HEK293 (cell line): ENCODE measurements at regions not wholly inside any gene's neighbourhood (a gene's known extent, or its start where the extent isn't known, plus 50 kb on each side); places are given as distances from the start of the nearest gene placed in this dataset.

ENCODE experiments used
- CTCF ChIA-PET: fragments of 350-600 bp; formaldehyde crosslinking; extraction: SDS; loops from one replicate; lab custom pipeline; 2021; ENCODE audit warnings: antibody characterized with exemption; lab: Yijun Ruan, JAX
- POLR2A ChIA-PET: fragments of 300-600 bp; formaldehyde crosslinking; extraction: SDS; loops from one replicate; lab custom pipeline; 2020; ENCODE audit warnings: antibody characterized with exemption, inconsistent platforms; lab: Yijun Ruan, JAX
- H3K27ac ChIP-seq: fragments of 200-500 bp; sonication (Bioruptor generic); 2 replicates; pipeline ENCODE4 v1.5.1; 2014; ENCODE audit warnings: low read depth, low read length, control low read depth, inconsistent platforms; ENCODE audit errors: extremely low read depth
- H3K36me3 ChIP-seq, 2 experiments: fragments of 200-500 bp in 1 of 2; sonication (Bioruptor generic) in 1 of 2; 1 replicate in 1 of 2; 2 replicates in 1 of 2; pipeline ENCODE4 v1.5.1; 2014 to 2017; ENCODE audit warnings: inconsistent platforms in 2 of 2, low read length in 2 of 2; ENCODE audit not compliant: control insufficient read depth in 2 of 2, insufficient read depth in 1 of 2
- H3K4me1 ChIP-seq: fragments of 200-500 bp; sonication (Bioruptor generic); 2 replicates; pipeline ENCODE4 v1.5.1; 2014; ENCODE audit warnings: mild to moderate bottlenecking, low read length, inconsistent platforms; ENCODE audit not compliant: control insufficient read depth, insufficient read depth
- H3K4me3 ChIP-seq: 2 replicates; pipeline ENCODE4 v1.5.1; 2011; ENCODE audit warnings: low read depth, mild to moderate bottlenecking, control low read depth, low read length, moderate library complexity
- H3K9me3 ChIP-seq: fragments of 200-500 bp; sonication (Bioruptor generic); 2 replicates; pipeline ENCODE4 v1.5.1; 2014; ENCODE audit warnings: low read depth, low read length, inconsistent platforms; ENCODE audit not compliant: control insufficient read depth, insufficient read depth
- EGR2 ChIP-seq: fragments of 450-650 bp; formaldehyde crosslinking; IDR thresholded peaks from 2 replicates; pipeline ENCODE4 v1.5.1; 2016; ENCODE audit warnings: low read depth, missing biosample characterization, missing genetic modification characterization
- FEZF1 ChIP-seq: fragments of 450-650 bp; formaldehyde crosslinking; IDR thresholded peaks from 2 replicates; pipeline ENCODE4 v1.5.1; 2016; ENCODE audit warnings: missing biosample characterization, missing genetic modification characterization
- GLIS1 ChIP-seq: fragments of 450-650 bp; formaldehyde crosslinking; IDR thresholded peaks from 2 replicates; pipeline ENCODE4 v1.5.1; 2016; ENCODE audit warnings: missing biosample characterization, missing genetic modification characterization
- GLIS2 ChIP-seq: fragments of 450-650 bp; formaldehyde crosslinking; IDR thresholded peaks from 2 replicates; pipeline ENCODE4 v1.5.1; 2016; ENCODE audit warnings: missing biosample characterization, missing genetic modification characterization
- HOXA7 ChIP-seq: sonication (generic); formaldehyde crosslinking; IDR thresholded peaks from 2 replicates; pipeline ENCODE4 v1.8.1; 2022; ENCODE audit warnings: missing genetic modification reagents, borderline replicate concordance
- HOXC10 ChIP-seq: sonication (generic); formaldehyde crosslinking; IDR thresholded peaks from 2 replicates; pipeline ENCODE4 v1.8.1; 2023; ENCODE audit warnings: mild to moderate bottlenecking, missing genetic modification reagents
- IKZF3 ChIP-seq: fragments of 450-650 bp; IDR thresholded peaks from 2 replicates; pipeline ENCODE4 v1.5.0; 2018; ENCODE audit warnings: missing biosample characterization, mild to moderate bottlenecking, missing genetic modification characterization, moderate library complexity
- KLF1 ChIP-seq: fragments of 450-650 bp; formaldehyde crosslinking; IDR thresholded peaks from 2 replicates; pipeline ENCODE4 v1.5.1; 2016; ENCODE audit warnings: missing biosample characterization, missing genetic modification characterization
- KLF9 ChIP-seq: fragments of 450-650 bp; formaldehyde crosslinking; IDR thresholded peaks from 2 replicates; pipeline ENCODE4 v1.5.1; 2016; ENCODE audit warnings: missing biosample characterization, missing genetic modification characterization, low read depth
- TRIM28 ChIP-seq: IDR thresholded peaks from 2 replicates; pipeline ENCODE4 v1.6.1; 2011; ENCODE audit warnings: low read length, control low read depth, borderline replicate concordance
- ZBTB17 ChIP-seq: fragments of 450-650 bp; formaldehyde crosslinking; IDR thresholded peaks from 2 replicates; pipeline ENCODE4 v1.5.1; 2016; ENCODE audit warnings: missing biosample characterization, missing genetic modification characterization
- ZFHX2 ChIP-seq: fragments of 450-650 bp; formaldehyde crosslinking; conservative IDR thresholded peaks from 2 replicates; pipeline ENCODE4 v1.5.1; 2016; ENCODE audit warnings: missing biosample characterization, missing genetic modification characterization
- ZIC2 ChIP-seq: fragments of 450-650 bp; formaldehyde crosslinking; IDR thresholded peaks from 2 replicates; pipeline ENCODE4 v1.5.1; 2016; ENCODE audit warnings: missing biosample characterization, missing genetic modification characterization
- ZNF10 ChIP-seq: fragments of 450-650 bp; formaldehyde crosslinking; IDR thresholded peaks from 2 replicates; pipeline ENCODE4 v1.5.1; 2017; ENCODE audit warnings: missing biosample characterization, missing genetic modification characterization
- ZNF2 ChIP-seq: fragments of 450-650 bp; formaldehyde crosslinking; IDR thresholded peaks from 2 replicates; pipeline ENCODE4 v1.5.1; 2016; ENCODE audit warnings: missing biosample characterization, missing genetic modification characterization
- ZNF555 ChIP-seq: fragments of 450-650 bp; formaldehyde crosslinking; conservative IDR thresholded peaks from 2 replicates; pipeline ENCODE4 v1.5.1; 2017; ENCODE audit warnings: missing biosample characterization, mild to moderate bottlenecking, missing genetic modification characterization, inconsistent platforms
- ZNF701 ChIP-seq: fragments of 450-650 bp; formaldehyde crosslinking; IDR thresholded peaks from 2 replicates; pipeline ENCODE4 v1.5.1; 2016; ENCODE audit warnings: missing biosample characterization, missing genetic modification characterization
- ZNF76 ChIP-seq: fragments of 450-650 bp; formaldehyde crosslinking; IDR thresholded peaks from 2 replicates; pipeline ENCODE4; 2016; ENCODE audit warnings: low read depth, missing biosample characterization, missing genetic modification characterization, borderline replicate concordance
- TF ChIP-seq, protein P1 (sequence below): fragments of 450-650 bp; formaldehyde crosslinking; IDR thresholded peaks from 2 replicates; pipeline ENCODE4 v1.5.1; 2016; ENCODE audit warnings: missing biosample characterization, missing genetic modification characterization
- TF ChIP-seq, protein P2 (sequence below): IDR thresholded peaks from 2 replicates; pipeline ENCODE4 v1.6.1; 2011; ENCODE audit warnings: mild to moderate bottlenecking, low read depth, low read length, borderline replicate concordance
- TF ChIP-seq, protein P3 (sequence below): fragments of 450-650 bp; formaldehyde crosslinking; IDR thresholded peaks from 2 replicates; pipeline ENCODE4 v1.5.1; 2017; ENCODE audit warnings: missing biosample characterization, missing genetic modification characterization
- TF ChIP-seq, protein P4 (sequence below): fragments of 450-650 bp; IDR thresholded peaks from 2 replicates; pipeline ENCODE4 v1.5.1; 2018; ENCODE audit warnings: missing biosample characterization, mild to moderate bottlenecking, missing genetic modification characterization
- TF ChIP-seq, protein P5 (sequence below): fragments of 450-650 bp; formaldehyde crosslinking; IDR thresholded peaks from 2 replicates; pipeline ENCODE4 v1.5.1; 2016; ENCODE audit warnings: missing biosample characterization, missing genetic modification characterization
- TF ChIP-seq, protein P6 (sequence below): sonication (generic); formaldehyde crosslinking; IDR thresholded peaks from 2 replicates; pipeline ENCODE4 v1.8.1; 2022; ENCODE audit warnings: mild to moderate bottlenecking, moderate library complexity, missing genetic modification reagents

DNA sequence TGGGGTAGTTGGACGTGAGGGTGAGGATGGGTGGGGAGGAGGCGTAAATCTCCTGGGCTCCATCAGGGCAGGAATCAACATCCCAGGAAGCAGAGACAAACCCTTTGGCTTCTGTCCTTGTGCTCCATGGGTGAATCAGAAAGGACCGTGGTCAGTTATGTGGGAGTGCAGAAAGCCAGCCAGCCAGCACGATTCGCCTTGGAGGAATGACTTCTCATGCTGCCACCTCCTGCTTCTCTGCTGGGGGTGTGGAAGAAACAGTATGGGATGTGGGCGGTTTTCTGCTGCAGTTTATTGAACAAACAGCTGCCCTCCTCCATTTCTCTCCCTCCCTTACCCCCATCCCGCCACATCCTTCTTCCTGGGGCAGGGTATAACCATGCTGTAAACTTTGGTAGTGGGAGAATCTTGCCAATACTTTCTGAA, 214.5 kb downstream of the SOX4 start:
- ChIA-PET CTCF (interaction anchor here (0.5 to 1.0 kb wide), 4 partner anchors 9 to 215 kb away, joined by 3 read pairs; partner anchors contain the start of gene SOX4), POLR2A (interaction anchor here (0.6 to 2.2 kb wide), 6 partner anchors 20 to 1244 kb away, joined by 3 to 10 read pairs (median 4); partner anchors contain the start of gene SOX4)
- Histone ChIP-seq H3K4me1 (peaks cover 22% of the 10 kb centered on the region), H3K27ac (peak overlapping the region; percentile 91)
- TF ChIP-seq KLF1 (tag by site-specific recombination): peak; percentile 77; the same call in 1 of the 2 replicates
- TF ChIP-seq GLIS1 (tag by site-specific recombination): peak; percentile 78
- TF ChIP-seq, protein P1, sequence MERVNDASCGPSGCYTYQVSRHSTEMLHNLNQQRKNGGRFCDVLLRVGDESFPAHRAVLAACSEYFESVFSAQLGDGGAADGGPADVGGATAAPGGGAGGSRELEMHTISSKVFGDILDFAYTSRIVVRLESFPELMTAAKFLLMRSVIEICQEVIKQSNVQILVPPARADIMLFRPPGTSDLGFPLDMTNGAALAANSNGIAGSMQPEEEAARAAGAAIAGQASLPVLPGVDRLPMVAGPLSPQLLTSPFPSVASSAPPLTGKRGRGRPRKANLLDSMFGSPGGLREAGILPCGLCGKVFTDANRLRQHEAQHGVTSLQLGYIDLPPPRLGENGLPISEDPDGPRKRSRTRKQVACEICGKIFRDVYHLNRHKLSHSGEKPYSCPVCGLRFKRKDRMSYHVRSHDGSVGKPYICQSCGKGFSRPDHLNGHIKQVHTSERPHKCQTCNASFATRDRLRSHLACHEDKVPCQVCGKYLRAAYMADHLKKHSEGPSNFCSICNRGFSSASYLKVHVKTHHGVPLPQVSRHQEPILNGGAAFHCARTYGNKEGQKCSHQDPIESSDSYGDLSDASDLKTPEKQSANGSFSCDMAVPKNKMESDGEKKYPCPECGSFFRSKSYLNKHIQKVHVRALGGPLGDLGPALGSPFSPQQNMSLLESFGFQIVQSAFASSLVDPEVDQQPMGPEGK (tag by site-specific recombination): peak; percentile 21; the same call in 1 of the 2 replicates
- TF ChIP-seq ZNF76 (tag by site-specific recombination): no peak
- TF ChIP-seq GLIS2: peak; percentile 48
- TF ChIP-seq, protein P2, sequence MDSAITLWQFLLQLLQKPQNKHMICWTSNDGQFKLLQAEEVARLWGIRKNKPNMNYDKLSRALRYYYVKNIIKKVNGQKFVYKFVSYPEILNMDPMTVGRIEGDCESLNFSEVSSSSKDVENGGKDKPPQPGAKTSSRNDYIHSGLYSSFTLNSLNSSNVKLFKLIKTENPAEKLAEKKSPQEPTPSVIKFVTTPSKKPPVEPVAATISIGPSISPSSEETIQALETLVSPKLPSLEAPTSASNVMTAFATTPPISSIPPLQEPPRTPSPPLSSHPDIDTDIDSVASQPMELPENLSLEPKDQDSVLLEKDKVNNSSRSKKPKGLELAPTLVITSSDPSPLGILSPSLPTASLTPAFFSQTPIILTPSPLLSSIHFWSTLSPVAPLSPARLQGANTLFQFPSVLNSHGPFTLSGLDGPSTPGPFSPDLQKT: no peak
- peak; percentile 85 for TF ChIP-seq ZIC2 (tag by site-specific recombination)
- TF ChIP-seq KLF9 (tag by site-specific recombination): 0 out of 2 replicates have a peak, but pooled peaks have one; percentile 12
- TF ChIP-seq EGR2 (tag by site-specific recombination): peak; percentile 92
- TF ChIP-seq, protein P3, sequence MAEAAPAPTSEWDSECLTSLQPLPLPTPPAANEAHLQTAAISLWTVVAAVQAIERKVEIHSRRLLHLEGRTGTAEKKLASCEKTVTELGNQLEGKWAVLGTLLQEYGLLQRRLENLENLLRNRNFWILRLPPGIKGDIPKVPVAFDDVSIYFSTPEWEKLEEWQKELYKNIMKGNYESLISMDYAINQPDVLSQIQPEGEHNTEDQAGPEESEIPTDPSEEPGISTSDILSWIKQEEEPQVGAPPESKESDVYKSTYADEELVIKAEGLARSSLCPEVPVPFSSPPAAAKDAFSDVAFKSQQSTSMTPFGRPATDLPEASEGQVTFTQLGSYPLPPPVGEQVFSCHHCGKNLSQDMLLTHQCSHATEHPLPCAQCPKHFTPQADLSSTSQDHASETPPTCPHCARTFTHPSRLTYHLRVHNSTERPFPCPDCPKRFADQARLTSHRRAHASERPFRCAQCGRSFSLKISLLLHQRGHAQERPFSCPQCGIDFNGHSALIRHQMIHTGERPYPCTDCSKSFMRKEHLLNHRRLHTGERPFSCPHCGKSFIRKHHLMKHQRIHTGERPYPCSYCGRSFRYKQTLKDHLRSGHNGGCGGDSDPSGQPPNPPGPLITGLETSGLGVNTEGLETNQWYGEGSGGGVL (tag by site-specific recombination): peak; percentile 48; the same call in 1 of the 2 replicates
- TF ChIP-seq ZFHX2: peak; percentile 91
- TF ChIP-seq, all 188 proteins: peak for 9
- no peaks in the 10 kb centered on the region for H3K36me3 ChIP-seq
- H3K9me3 ChIP-seq: no peaks in the 10 kb centered on the region
- no peak overlapping the region for H3K4me3 ChIP-seq

DNA sequence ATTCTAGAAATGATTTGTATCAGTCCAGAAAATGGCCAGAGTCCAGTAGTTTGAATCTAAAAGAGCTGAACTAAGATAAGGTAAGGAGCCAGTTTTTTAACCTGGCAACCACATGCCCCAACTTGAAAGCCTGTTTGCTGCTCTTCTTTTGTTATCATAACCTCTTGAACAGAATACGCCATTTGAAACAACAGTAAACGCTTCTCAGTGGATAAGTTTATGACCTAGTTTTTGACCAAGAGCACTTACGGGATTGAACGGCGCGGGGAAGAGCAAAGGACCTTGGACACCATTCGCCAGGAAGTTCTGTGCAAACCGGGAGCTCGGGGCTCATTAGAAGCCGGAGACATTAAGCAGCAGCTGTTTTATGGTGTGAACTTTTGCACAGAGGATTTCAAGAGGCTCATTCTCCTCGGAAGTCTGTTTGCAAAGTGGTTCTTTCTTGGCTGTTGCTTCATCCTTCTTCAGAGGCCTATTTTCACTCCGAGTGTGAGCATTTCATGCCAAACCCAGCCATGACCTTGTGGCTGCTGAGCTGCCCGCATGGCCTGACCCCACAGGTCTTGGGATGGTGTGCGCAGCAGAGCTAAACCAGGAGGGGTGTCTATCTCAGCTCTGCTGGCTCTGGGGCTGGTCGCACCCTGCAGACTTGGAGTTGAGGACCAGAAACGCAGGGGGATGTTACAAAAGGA, 215.1 kb downstream of the SOX4 start:
- peak overlapping the region; percentile 91 for H3K27ac ChIP-seq
- ChIA-PET POLR2A (interaction anchor here (0.6 to 2.2 kb wide), 3 partner anchors 104 to 297 kb away, joined by 3 to 10 read pairs (median 4); partner anchors contain the start of gene SOX4), CTCF (interaction anchor here (0.6 to 1.0 kb wide), 3 partner anchors 10 to 215 kb away, joined by 3 read pairs; partner anchors contain the start of gene SOX4)
- 0 out of 2 replicates have a peak, but pooled peaks have one; percentile 19 for TF ChIP-seq ZNF2 (tag by site-specific recombination)
- TF ChIP-seq TRIM28: peak; percentile 56; the same call in 1 of the 2 replicates
- no peak for TF ChIP-seq HOXC10 (CRISPR knock-in tag)
- peak; percentile 53; the same call in 1 of the 2 replicates for TF ChIP-seq ZBTB17 (tag by site-specific recombination)
- TF ChIP-seq HOXA7 (CRISPR knock-in tag): no peak
- peak; percentile 47 for TF ChIP-seq IKZF3 (tag by site-specific recombination)
- peak; percentile 95 for TF ChIP-seq FEZF1 (tag by site-specific recombination)
- peak; percentile 61; the same call in 1 of the 2 replicates for TF ChIP-seq ZNF10
- TF ChIP-seq, protein P4, sequence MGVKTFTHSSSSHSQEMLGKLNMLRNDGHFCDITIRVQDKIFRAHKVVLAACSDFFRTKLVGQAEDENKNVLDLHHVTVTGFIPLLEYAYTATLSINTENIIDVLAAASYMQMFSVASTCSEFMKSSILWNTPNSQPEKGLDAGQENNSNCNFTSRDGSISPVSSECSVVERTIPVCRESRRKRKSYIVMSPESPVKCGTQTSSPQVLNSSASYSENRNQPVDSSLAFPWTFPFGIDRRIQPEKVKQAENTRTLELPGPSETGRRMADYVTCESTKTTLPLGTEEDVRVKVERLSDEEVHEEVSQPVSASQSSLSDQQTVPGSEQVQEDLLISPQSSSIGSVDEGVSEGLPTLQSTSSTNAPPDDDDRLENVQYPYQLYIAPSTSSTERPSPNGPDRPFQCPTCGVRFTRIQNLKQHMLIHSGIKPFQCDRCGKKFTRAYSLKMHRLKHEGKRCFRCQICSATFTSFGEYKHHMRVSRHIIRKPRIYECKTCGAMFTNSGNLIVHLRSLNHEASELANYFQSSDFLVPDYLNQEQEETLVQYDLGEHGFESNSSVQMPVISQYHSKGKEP (tag by site-specific recombination): 0 out of 2 replicates have a peak, but pooled peaks have one; percentile 4
- TF ChIP-seq, protein P5, sequence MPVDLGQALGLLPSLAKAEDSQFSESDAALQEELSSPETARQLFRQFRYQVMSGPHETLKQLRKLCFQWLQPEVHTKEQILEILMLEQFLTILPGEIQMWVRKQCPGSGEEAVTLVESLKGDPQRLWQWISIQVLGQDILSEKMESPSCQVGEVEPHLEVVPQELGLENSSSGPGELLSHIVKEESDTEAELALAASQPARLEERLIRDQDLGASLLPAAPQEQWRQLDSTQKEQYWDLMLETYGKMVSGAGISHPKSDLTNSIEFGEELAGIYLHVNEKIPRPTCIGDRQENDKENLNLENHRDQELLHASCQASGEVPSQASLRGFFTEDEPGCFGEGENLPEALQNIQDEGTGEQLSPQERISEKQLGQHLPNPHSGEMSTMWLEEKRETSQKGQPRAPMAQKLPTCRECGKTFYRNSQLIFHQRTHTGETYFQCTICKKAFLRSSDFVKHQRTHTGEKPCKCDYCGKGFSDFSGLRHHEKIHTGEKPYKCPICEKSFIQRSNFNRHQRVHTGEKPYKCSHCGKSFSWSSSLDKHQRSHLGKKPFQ (tag by site-specific recombination): peak; percentile 99
- TF ChIP-seq ZNF701: no peak
- TF ChIP-seq ZNF555 (tag by site-specific recombination): no peak
- TF ChIP-seq, protein P6, sequence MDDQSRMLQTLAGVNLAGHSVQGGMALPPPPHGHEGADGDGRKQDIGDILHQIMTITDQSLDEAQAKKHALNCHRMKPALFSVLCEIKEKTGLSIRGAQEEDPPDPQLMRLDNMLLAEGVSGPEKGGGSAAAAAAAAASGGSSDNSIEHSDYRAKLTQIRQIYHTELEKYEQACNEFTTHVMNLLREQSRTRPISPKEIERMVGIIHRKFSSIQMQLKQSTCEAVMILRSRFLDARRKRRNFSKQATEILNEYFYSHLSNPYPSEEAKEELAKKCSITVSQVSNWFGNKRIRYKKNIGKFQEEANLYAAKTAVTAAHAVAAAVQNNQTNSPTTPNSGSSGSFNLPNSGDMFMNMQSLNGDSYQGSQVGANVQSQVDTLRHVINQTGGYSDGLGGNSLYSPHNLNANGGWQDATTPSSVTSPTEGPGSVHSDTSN (CRISPR knock-in tag): no peak

More for the DNA sequence above, 215.1 kb downstream of the SOX4 start:
- H3K4me1 ChIP-seq: peaks cover 22% of the 10 kb centered on the region
- no peaks in the 10 kb centered on the region for H3K36me3 ChIP-seq
- no peak overlapping the region for H3K4me3 ChIP-seq
- no peaks in the 10 kb centered on the region for H3K9me3 ChIP-seq
